Karpas-422 (cell line): ENCODE measurements at regions not wholly inside any gene's neighbourhood (a gene's known extent, or its start where the extent isn't known, plus 50 kb on each side); places are given as distances from the start of the nearest gene placed in this dataset.
"Not testable (repeated sequence)": the region's sequence is repeated elsewhere in the genome, so short reads cannot be mapped to it uniquely, and the experiment has no call there.

ENCODE experiments used
- DNase-seq: peaks from one replicate; pipeline ENCODE4 v3.0.0-alpha.2; 2015
- H2AFZ ChIP-seq: fragments of 200-600 bp; sonication (generic); 2 replicates; pipeline ENCODE4 v1.6.1; 2014; ENCODE audit warnings: antibody characterized with exemption, low read length, mixed read lengths
- H3K27ac ChIP-seq: fragments of 200-600 bp; sonication (generic); 2 replicates; pipeline ENCODE4 v1.5.1; 2014; ENCODE audit warnings: mild to moderate bottlenecking, low read length, moderate library complexity
- H3K27me3 ChIP-seq: fragments of 200-600 bp; sonication (generic); 2 replicates; pipeline ENCODE4 v1.6.1; 2014; ENCODE audit warnings: low read length, mixed read lengths
- H3K36me3 ChIP-seq: fragments of 200-600 bp; sonication (generic); 2 replicates; pipeline ENCODE4 v1.6.1; 2014; ENCODE audit warnings: low read length, mixed read lengths; ENCODE audit not compliant: insufficient read depth
- H3K4me1 ChIP-seq: fragments of 200-600 bp; sonication (generic); 2 replicates; pipeline ENCODE4 v1.6.1; 2014; ENCODE audit warnings: mild to moderate bottlenecking, low read length, mixed read lengths
- H3K4me2 ChIP-seq: fragments of 200-600 bp; sonication (generic); 2 replicates; pipeline ENCODE4 v1.6.1; 2014; ENCODE audit warnings: low read length, low read depth, mild to moderate bottlenecking; ENCODE audit not compliant: poor library complexity, severe bottlenecking
- H3K4me3 ChIP-seq: fragments of 200-600 bp; sonication (generic); 2 replicates; pipeline ENCODE4 v1.5.1; 2014; ENCODE audit warnings: mild to moderate bottlenecking, antibody characterized with exemption, low read length, mixed read lengths
- H3K79me2 ChIP-seq: fragments of 200-600 bp; sonication (generic); 2 replicates; pipeline ENCODE4 v1.6.1; 2014; ENCODE audit warnings: mild to moderate bottlenecking, low read length, mixed read lengths
- H3K9ac ChIP-seq: fragments of 200-600 bp; sonication (generic); 2 replicates; pipeline ENCODE4 v1.6.0; 2014; ENCODE audit warnings: low read length
- H3K9me2 ChIP-seq: fragments of 200-600 bp; sonication (generic), shearing (Covaris generic); replicated peaks from 2 replicates; pipeline ENCODE4 v1.6.0; 2014; ENCODE audit warnings: mild to moderate bottlenecking, low read length, moderate library complexity; ENCODE audit not compliant: insufficient read depth
- H3K9me3 ChIP-seq: fragments of 300-700, 200-600 bp; sonication (generic); 2 replicates; pipeline ENCODE4 v1.6.1; 2014; ENCODE audit warnings: low read length, mixed read lengths
- H4K20me1 ChIP-seq: fragments of 200-600 bp; sonication (generic); 2 replicates; pipeline ENCODE4 v1.6.1; 2014; ENCODE audit warnings: mild to moderate bottlenecking, antibody characterized with exemption, low read length, low read depth; ENCODE audit not compliant: insufficient read depth

DNA sequence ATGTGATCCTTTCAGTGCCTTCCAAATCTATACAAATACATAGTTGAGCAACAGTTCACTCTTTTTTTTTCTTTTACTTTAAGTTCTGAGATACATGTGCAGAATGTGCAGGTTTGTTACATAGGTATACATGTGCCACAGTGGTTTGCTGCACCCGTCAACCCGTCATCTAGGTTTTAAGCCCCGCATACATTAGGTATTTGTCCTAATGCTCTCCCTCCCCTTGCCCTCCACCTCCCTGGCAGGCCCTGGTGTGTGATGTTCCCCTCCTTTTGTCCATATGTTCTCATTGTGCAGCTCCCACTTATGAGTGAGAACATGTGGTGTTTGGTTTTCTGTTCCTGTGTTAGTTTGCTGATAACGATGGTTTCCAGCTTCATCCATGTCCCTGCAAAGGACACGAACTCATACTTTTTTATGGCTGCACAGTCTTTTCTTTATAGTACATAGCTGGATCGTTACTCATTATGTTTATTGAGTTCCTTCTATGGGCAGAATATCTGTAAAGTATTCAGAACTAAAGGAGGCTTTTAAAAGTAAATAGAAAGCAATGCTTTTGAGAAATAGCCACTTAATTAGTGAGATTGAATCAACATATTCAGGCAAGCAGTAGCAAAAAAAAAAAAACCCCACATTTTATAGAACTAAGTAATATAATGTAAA, 131.6 kb upstream of the POT1 start:
- not testable (repeated sequence) for H3K36me3 ChIP-seq, H3K4me3 ChIP-seq, H3K79me2 ChIP-seq, H3K27ac ChIP-seq, H2AFZ ChIP-seq, H3K4me2 ChIP-seq, H3K27me3 ChIP-seq, DNase-seq, H4K20me1 ChIP-seq, H3K4me1 ChIP-seq, H3K9me2 ChIP-seq, H3K9me3 ChIP-seq, H3K9ac ChIP-seq

DNA sequence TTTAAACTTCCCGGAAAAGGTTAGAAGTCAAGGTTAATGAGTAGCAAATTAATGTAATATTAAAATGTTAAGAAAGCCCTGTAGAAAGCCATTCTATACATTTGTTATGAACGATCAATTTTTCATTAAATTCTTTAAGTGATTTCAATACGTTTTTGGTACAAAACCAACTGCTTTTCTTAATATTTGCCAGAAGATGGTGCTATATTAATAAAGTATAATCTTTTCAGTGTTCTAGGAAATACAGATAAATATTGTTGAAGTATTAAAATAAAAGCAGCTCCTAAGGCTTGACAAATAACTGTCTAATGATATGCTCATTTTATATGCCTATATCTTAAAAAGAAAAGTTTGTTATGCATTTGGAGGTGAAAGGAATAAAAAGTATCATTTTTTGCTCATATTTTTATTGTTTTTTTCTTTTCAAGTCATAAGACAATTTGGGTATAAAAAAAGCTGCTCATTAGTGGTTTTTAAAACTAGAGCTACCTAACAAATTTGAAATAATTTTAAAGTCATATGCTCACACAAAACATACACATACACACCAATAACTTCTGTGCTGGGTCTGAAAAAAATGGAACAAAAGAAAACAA, 130.3 kb upstream of the POT1 start:
- DNase-seq: peak; percentile 61
- Histone ChIP-seq H3K79me2 (no peaks in the 10 kb centered on the region), H3K9me3 (no peaks in the 10 kb centered on the region), H3K27ac (no peak overlapping the region), H3K27me3 (no peaks in the 10 kb centered on the region), H4K20me1 (no peaks in the 10 kb centered on the region), H3K9me2 (no peaks in the 10 kb centered on the region), H3K4me3 (no peak overlapping the region), H3K4me1 (no peaks in the 10 kb centered on the region), H2AFZ (no peak overlapping the region), H3K9ac (no peak overlapping the region), H3K36me3 (no peaks in the 10 kb centered on the region), H3K4me2 (no peak overlapping the region)

DNA sequence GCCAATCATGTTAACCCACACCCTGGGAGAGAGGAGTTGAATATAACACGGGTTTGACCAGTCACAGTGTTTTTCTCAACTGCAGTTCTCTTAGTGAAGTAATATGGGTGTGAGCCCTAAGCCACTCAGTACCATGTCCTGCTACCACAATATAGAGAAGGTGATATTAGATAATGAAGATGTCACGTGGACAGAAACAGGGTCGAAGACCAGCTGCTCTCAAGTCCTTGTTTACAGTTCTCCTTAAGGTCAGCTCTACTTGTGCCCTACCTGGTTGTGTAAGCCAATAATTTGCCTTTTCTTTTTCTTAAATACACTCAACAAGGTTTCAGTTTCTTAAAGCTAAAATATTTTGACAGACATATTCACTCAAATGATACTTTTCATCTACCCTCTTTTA, 128.3 kb upstream of the POT1 start:
- no peaks in the 10 kb centered on the region for H3K36me3 ChIP-seq
- no peak overlapping the region for H3K27ac ChIP-seq
- H3K79me2 ChIP-seq: no peaks in the 10 kb centered on the region
- H3K9ac ChIP-seq: no peak overlapping the region
- H3K4me2 ChIP-seq: no peak overlapping the region
- H2AFZ ChIP-seq: no peak overlapping the region
- H3K4me1 ChIP-seq: no peaks in the 10 kb centered on the region
- H3K9me3 ChIP-seq: no peaks in the 10 kb centered on the region
- no peak for DNase-seq
- no peaks in the 10 kb centered on the region for H3K9me2 ChIP-seq
- no peaks in the 10 kb centered on the region for H3K27me3 ChIP-seq
- no peaks in the 10 kb centered on the region for H4K20me1 ChIP-seq
- no peak overlapping the region for H3K4me3 ChIP-seq

- H2AFZ ChIP-seq: no peak overlapping the region
- H3K9me3 ChIP-seq: no peaks in the 10 kb centered on the region
- no peaks in the 10 kb centered on the region for H3K79me2 ChIP-seq
- no peak overlapping the region for H3K27ac ChIP-seq
- H3K27me3 ChIP-seq: no peaks in the 10 kb centered on the region
- no peaks in the 10 kb centered on the region for H3K36me3 ChIP-seq
- H3K9ac ChIP-seq: no peak overlapping the region
- H3K4me2 ChIP-seq: no peak overlapping the region
- no peaks in the 10 kb centered on the region for H3K4me1 ChIP-seq
- H3K9me2 ChIP-seq: no peaks in the 10 kb centered on the region
- no peak for DNase-seq
- H4K20me1 ChIP-seq: no peaks in the 10 kb centered on the region
- no peak overlapping the region for H3K4me3 ChIP-seq
These were observed 125.8 kb upstream of the POT1 start for GRCh38 chr7:125055376-125055775.

DNA sequence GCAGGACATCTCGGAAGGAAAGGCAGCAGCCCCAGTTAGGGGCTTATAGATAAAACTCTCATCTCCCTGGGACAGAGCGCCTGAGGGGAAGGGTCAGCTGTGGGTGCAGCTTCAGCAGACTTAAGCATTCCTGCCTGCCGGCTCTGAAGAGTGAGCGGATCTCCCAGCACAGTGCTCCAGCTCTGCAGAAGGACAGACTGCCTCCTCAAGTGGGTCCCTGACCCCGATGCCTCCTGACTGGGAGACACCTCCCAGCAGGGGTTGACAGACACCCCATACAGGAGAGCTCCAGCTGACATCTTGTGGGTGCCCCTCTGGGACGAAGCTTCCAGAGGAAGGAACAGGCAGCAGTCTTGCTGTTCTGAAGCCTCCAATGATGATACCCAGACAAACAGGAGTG, 117.1 kb upstream of the POT1 start:
- Histone ChIP-seq H4K20me1 (no peaks in the 10 kb centered on the region), H2AFZ (no peak overlapping the region), H3K36me3 (no peaks in the 10 kb centered on the region), H3K79me2 (no peaks in the 10 kb centered on the region), H3K4me2 (no peak overlapping the region), H3K9me2 (no peaks in the 10 kb centered on the region), H3K4me1 (no peaks in the 10 kb centered on the region), H3K9me3 (no peaks in the 10 kb centered on the region), H3K4me3 (no peak overlapping the region), H3K27me3 (no peaks in the 10 kb centered on the region), H3K27ac (no peak overlapping the region), H3K9ac (no peak overlapping the region)
- DNase-seq: no peak

- Histone ChIP-seq H3K36me3 (no peaks in the 10 kb centered on the region), H3K27ac (no peak overlapping the region), H3K9ac (no peak overlapping the region), H3K27me3 (no peaks in the 10 kb centered on the region), H3K4me1 (no peaks in the 10 kb centered on the region), H2AFZ (no peak overlapping the region), H4K20me1 (no peaks in the 10 kb centered on the region), H3K9me3 (no peaks in the 10 kb centered on the region), H3K9me2 (no peaks in the 10 kb centered on the region), H3K4me2 (no peak overlapping the region), H3K79me2 (no peaks in the 10 kb centered on the region), H3K4me3 (no peak overlapping the region)
- no peak for DNase-seq
These were observed 103.9 kb upstream of the POT1 start for GRCh38 chr7:125033506-125033905.

GRCh38 chr7:125032943-125033342, 103.3 kb upstream of the POT1 start:
- H3K79me2 ChIP-seq: no peaks in the 10 kb centered on the region
- H3K9ac ChIP-seq: no peak overlapping the region
- H3K9me2 ChIP-seq: no peaks in the 10 kb centered on the region
- no peaks in the 10 kb centered on the region for H3K9me3 ChIP-seq
- no peak overlapping the region for H3K4me3 ChIP-seq
- DNase-seq: no peak
- H3K4me1 ChIP-seq: no peaks in the 10 kb centered on the region
- no peak overlapping the region for H3K27ac ChIP-seq
- H3K4me2 ChIP-seq: no peak overlapping the region
- no peak overlapping the region for H2AFZ ChIP-seq
- no peaks in the 10 kb centered on the region for H4K20me1 ChIP-seq
- no peaks in the 10 kb centered on the region for H3K27me3 ChIP-seq
- no peaks in the 10 kb centered on the region for H3K36me3 ChIP-seq

DNA sequence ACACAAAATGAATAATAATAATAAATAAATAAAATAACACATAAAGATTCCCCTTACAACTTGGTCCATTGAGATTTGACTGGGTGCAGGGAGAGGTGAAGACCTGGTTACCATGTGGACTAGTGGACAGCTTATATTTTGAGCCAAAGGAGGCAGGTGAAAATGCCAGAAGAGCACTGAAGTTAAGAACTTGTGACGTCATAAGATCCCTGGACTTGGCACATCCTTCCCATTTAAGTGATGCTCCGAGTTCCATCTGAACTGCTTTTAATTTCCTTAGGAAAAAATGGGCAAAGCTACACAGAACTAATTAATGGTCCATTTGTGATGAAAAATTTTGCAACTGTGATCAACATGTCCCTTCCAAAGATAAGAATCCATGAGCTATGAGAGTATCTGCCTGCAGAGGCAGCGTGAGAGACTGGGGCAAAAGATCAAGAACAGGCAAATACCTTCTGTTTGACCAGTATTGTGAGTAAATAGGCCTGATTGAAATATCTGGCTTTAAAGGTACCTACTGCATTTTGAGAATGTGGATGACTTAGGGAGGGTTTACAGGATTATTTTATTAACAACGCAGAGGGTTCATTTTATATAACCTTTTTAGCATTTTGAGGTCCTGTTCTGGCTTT, 101.2 kb upstream of the POT1 start:
- Histone ChIP-seq H3K4me3 (no peak overlapping the region), H3K27me3 (no peaks in the 10 kb centered on the region), H3K27ac (no peak overlapping the region), H3K9ac (no peak overlapping the region), H3K36me3 (no peaks in the 10 kb centered on the region), H2AFZ (no peak overlapping the region), H3K4me1 (no peaks in the 10 kb centered on the region), H3K4me2 (no peak overlapping the region), H3K9me2 (no peaks in the 10 kb centered on the region), H3K9me3 (no peaks in the 10 kb centered on the region), H4K20me1 (no peaks in the 10 kb centered on the region), H3K79me2 (no peaks in the 10 kb centered on the region)
- no peak for DNase-seq
